ENCODE measurements at regions not wholly inside any gene's neighbourhood (a gene's known extent, or its start where the extent isn't known, plus 50 kb on each side); places are given as distances from the start of the nearest gene placed in this dataset.

- TF ChIP-seq POLR2A (IDR thresholded peaks at IDR 0.05; ENCODE audit: low read length) = no peak
- TF ChIP-seq GATA1 (IDR thresholded peaks at IDR 0.05; ENCODE audit: low read depth, low read length) = no peak
Observed at GRCh38 chr2:59566739-59567138, 986.7 kb downstream of the BCL11A start.
